B cell (primary cell): ENCODE measurements at regions not wholly inside any gene's neighbourhood (a gene's known extent, or its start where the extent isn't known, plus 50 kb on each side); places are given as distances from the start of the nearest gene placed in this dataset.

ENCODE experiments used
- EZH2 ChIP-seq: IDR thresholded peaks from 2 replicates; pipeline ENCODE4 v1.6.1; 2012; ENCODE audit warnings: borderline replicate concordance, low read depth, mild to moderate bottlenecking, moderate library complexity, low read length; ENCODE audit not compliant: insufficient read depth, poor library complexity, severe bottlenecking
- TF ChIP-seq, protein P1 (sequence below): fragments of 200-600 bp; IDR thresholded peaks from one replicate; pipeline ENCODE4 v1.8.0; 2022; ENCODE audit warnings: antibody characterized with exemption, mild to moderate bottlenecking

DNA sequence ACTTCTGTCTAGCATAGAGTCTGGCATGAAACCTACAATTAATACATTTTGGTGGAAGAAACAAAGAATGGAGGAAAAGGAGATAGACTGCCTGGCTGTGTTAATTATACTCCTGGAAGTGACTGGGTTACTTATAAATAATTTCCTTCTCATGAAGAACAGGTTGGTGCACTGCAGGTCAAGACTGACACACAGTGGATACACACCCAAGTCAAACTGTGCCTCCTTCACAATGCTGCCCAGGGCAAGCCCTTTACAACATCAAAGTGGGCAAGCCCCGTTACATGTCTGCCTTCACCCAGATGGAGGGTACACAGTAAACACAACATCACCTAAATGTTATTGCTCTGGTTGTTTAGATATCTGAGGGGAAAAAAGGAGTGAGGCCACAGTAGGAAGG lies 83.7 kb upstream of the KCNA4 start:
- TF ChIP-seq, protein P1, sequence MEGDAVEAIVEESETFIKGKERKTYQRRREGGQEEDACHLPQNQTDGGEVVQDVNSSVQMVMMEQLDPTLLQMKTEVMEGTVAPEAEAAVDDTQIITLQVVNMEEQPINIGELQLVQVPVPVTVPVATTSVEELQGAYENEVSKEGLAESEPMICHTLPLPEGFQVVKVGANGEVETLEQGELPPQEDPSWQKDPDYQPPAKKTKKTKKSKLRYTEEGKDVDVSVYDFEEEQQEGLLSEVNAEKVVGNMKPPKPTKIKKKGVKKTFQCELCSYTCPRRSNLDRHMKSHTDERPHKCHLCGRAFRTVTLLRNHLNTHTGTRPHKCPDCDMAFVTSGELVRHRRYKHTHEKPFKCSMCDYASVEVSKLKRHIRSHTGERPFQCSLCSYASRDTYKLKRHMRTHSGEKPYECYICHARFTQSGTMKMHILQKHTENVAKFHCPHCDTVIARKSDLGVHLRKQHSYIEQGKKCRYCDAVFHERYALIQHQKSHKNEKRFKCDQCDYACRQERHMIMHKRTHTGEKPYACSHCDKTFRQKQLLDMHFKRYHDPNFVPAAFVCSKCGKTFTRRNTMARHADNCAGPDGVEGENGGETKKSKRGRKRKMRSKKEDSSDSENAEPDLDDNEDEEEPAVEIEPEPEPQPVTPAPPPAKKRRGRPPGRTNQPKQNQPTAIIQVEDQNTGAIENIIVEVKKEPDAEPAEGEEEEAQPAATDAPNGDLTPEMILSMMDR = no peak
- no peak for TF ChIP-seq EZH2
